T-cell (primary cell): ENCODE measurements at regions not wholly inside any gene's neighbourhood (a gene's known extent, or its start where the extent isn't known, plus 50 kb on each side); places are given as distances from the start of the nearest gene placed in this dataset.
A peak's percentile ranks its signal among the peaks of the same experiment; 100 is the strongest.

Source experiments
- ATAC-seq, 4 experiments: fragments of 200-7000 bp in 3 of 4; fragments of 150-1000 bp in 1 of 4; cut with Tn5 transposase; replicated peaks in 1 of 4; 1 replicate in 3 of 4; 2 replicates in 1 of 4; pipeline ENCODE4 v1.10.0; 2021; ENCODE audit warnings: moderate library complexity in 3 of 4, mild to moderate bottlenecking in 2 of 4, moderate number of reproducible peaks in 1 of 4
- CTCF ChIA-PET, 2 donors: fragments of 300-600 bp; sonication (Branson Sonifier 250); formaldehyde crosslinking; loops; one replicate each; lab custom pipeline; 2022; ENCODE audit warnings: antibody characterized with exemption in 2 of 2; lab: Charles Lee
- POLR2A ChIA-PET, 2 donors: fragments of 300-600 bp; sonication (Branson Sonifier 250); formaldehyde crosslinking; loops; one replicate each; lab custom pipeline; 2022; ENCODE audit warnings: antibody characterized with exemption in 2 of 2; lab: Charles Lee
- DNase-seq, 35 experiments: peaks; one replicate each; pipeline versions ENCODE4 v3.0.0 to v3.0.0-alpha.2; 2013 to 2023
- H3K27ac ChIP-seq: one replicate; pipeline ENCODE4 v1.5.1; 2013; ENCODE audit warnings: low read length
- H3K27me3 ChIP-seq, 2 experiments: replicated peaks in 1 of 2; 1 replicate in 1 of 2; 2 replicates in 1 of 2; pipeline versions ENCODE4 v1.6.1 to v1.7.0; 2013; ENCODE audit warnings: low read length in 1 of 2, mixed read lengths in 1 of 2; ENCODE audit not compliant: control insufficient read depth in 2 of 2, insufficient read depth in 2 of 2; ENCODE audit errors: extremely low read depth in 1 of 2
- H3K36me3 ChIP-seq, 2 donors: 1 replicate in 1 of 2; 2 replicates in 1 of 2; pipeline versions ENCODE4 v1.6.1 to v1.7.0; 2013; ENCODE audit warnings: low read length in 1 of 2; ENCODE audit not compliant: control insufficient read depth in 2 of 2, insufficient read depth in 1 of 2; ENCODE audit errors: extremely low read depth in 1 of 2
- H3K4me1 ChIP-seq, 2 experiments: 1 replicate in 1 of 2; 2 replicates in 1 of 2; pipeline versions ENCODE4 v1.6.1 to v1.7.0; 2013; ENCODE audit warnings: low read length in 2 of 2, mixed read lengths in 1 of 2; ENCODE audit not compliant: insufficient read depth in 2 of 2, control insufficient read depth in 1 of 2; ENCODE audit errors: extremely low read depth in 1 of 2
- H3K4me3 ChIP-seq, 2 donors: 1 replicate in 1 of 2; 2 replicates in 1 of 2; pipeline versions ENCODE4 v1.5.1 to v1.7.0; 2013; ENCODE audit warnings: mild to moderate bottlenecking in 2 of 2, low read length in 1 of 2, moderate library complexity in 1 of 2; ENCODE audit not compliant: control insufficient read depth in 1 of 2; ENCODE audit errors: extremely low read depth in 1 of 2
- H3K9me3 ChIP-seq: 2 replicates; pipeline ENCODE4 v1.7.0; 2013
- H3K27ac Mint-ChIP-seq, 2 donors: one replicate each; pipeline ENCODE4 v1.8.0; 2020 to 2021; ENCODE audit warnings: mild to moderate bottlenecking in 2 of 2, mixed read lengths in 2 of 2
- H3K27me3 Mint-ChIP-seq, 2 donors: one replicate each; pipeline ENCODE4 v1.8.0; 2021 to 2022; ENCODE audit warnings: mixed read lengths in 2 of 2
- H3K36me3 Mint-ChIP-seq: one replicate; pipeline ENCODE4 v1.8.0; 2021; ENCODE audit warnings: mixed read lengths
- H3K4me1 Mint-ChIP-seq, 3 donors: one replicate each; pipeline ENCODE4 v1.8.0; 2020 to 2022; ENCODE audit warnings: mixed read lengths in 3 of 3, mild to moderate bottlenecking in 1 of 3
- H3K4me3 Mint-ChIP-seq, 3 donors: one replicate each; pipeline ENCODE4 v1.8.0; 2020 to 2022; ENCODE audit warnings: mild to moderate bottlenecking in 3 of 3, mixed read lengths in 3 of 3, moderate library complexity in 3 of 3
- H3K9me3 Mint-ChIP-seq, 3 donors: one replicate each; pipeline ENCODE4 v1.8.0; 2020 to 2022; ENCODE audit warnings: mixed read lengths in 3 of 3
- WGBS: methylation state at CpG from one replicate; pipeline ENCODE4 v1.1.5; 2013; ENCODE audit warnings: missing lambda C conversion rate; ENCODE audit not compliant: insufficient coverage; 5-methylcytosine and 5-hydroxymethylcytosine counted together

DNA sequence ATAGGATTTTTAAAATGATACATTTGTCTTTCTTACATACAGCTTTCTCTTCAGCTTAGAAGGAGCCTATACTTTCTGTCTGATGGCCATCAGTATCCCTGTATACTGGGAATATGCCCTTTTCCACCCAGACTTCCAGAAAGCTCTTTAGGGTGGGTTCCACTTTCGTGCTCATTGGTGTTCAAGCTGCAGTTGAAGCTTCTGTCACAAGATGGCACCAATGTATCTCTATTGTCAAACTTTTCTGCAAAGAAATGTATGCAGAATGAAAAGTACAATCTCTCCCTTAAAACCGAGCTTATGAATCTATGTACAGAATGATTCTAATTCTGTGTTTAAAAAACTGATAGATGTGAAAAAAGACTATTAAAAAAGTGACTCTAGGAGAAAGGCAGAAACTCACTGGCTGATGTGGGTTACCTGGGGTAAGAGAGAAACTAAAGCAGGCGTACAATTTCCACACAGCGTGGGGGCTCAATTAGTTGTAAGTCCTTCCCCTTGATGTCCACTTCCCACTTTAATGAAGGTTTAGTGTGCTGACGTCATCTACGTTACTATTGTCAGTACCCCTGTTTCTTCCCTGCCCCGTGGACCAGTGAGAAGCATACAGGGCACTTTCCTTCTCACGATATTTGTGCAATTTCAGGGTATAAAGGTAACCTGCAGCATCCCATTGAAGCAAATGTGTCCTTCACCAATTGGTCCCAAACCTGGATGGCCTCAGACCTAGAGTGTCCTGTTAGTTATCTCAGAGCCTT lies 57.3 kb upstream of the TCEAL2 start:
- H3K4me3 ChIP-seq = no peak overlapping the region
- no peaks in the 10 kb centered on the region for H3K9me3 ChIP-seq
- no peaks in the 10 kb centered on the region for H3K4me1 ChIP-seq
- peaks cover 0 to 5% of the 10 kb centered on the region in 2 experiments for H3K27me3 ChIP-seq
- no peaks in the 10 kb centered on the region for H3K36me3 ChIP-seq
- CTCF ChIA-PET = interaction anchor here (0.6 to 1.3 kb wide), 5 partner anchors 11 to 1181 kb away, joined by 3 to 17 read pairs (median 4); no protein-coding TSS in a partner anchor
- Mint-ChIP-seq H3K36me3 (no peaks in the 10 kb centered on the region), H3K4me1 (no peaks in the 10 kb centered on the region), H3K4me3 (no peak overlapping the region), H3K9me3 (no peaks in the 10 kb centered on the region), H3K27ac (no peak overlapping the region), H3K27me3 (peaks cover 6 to 27% of the 10 kb centered on the region in 2 donors)
- POLR2A ChIA-PET = no interaction called here
- no peak for ATAC-seq
- H3K27ac ChIP-seq = no peak overlapping the region
- WGBS = 80% methylated on average over 1 of the region's 8 CpGs
- peak in 9 of 35 experiments; percentile 1 to 45 (median 5) for DNase-seq

DNA sequence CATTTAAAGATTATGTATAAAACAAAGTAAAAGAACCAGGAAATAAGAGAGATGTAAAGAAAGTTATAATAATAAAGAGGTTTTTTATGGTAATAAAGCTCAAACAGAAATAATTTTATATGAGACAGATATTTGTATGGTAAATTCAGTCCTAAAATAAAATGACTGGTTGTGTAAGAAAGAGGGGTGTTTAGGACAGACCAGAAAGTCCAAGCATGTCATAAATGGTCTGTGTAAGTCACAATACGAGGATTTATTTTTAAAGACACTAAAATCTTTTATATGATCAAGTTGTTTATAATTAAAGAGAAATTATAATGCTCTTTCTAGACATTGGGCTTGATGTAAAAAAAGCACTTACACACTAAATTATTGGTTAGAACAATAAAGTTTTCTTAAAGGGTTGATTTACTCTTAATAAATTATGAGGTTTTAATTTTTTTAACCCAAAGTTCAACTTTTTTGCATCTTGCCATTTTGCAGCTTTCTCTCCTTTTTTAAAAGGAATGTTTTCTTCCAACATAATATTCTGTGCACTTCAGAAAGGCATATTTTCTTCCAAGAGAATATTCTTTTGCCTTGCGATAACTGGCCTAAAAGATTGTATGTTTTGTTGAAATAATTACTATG lies 61.9 kb upstream of the TCEAL2 start:
- H3K27me3 Mint-ChIP-seq = peaks cover 10 to 40% of the 10 kb centered on the region in 2 donors
- H3K27ac Mint-ChIP-seq = no peak overlapping the region
- no peak for ATAC-seq
- Histone ChIP-seq H3K4me1 (no peaks in the 10 kb centered on the region), H3K9me3 (no peaks in the 10 kb centered on the region), H3K27me3 (no peaks in the 10 kb centered on the region), H3K4me3 (no peak overlapping the region), H3K27ac (no peak overlapping the region), H3K36me3 (no peaks in the 10 kb centered on the region)
- no CpG with 5 or more reads among the region's 2 CpGs for WGBS
- DNase-seq = no peak
- ChIA-PET CTCF (no interaction called here), POLR2A (interaction anchor here in 1 of 2 donors (0.6 kb wide), 1 partner anchor 694 kb away, joined by 5 read pairs; no protein-coding TSS in a partner anchor)
- no peaks in the 10 kb centered on the region for H3K4me1 Mint-ChIP-seq
- no peak overlapping the region for H3K4me3 Mint-ChIP-seq
- no peaks in the 10 kb centered on the region for H3K9me3 Mint-ChIP-seq
- no peaks in the 10 kb centered on the region for H3K36me3 Mint-ChIP-seq

DNA sequence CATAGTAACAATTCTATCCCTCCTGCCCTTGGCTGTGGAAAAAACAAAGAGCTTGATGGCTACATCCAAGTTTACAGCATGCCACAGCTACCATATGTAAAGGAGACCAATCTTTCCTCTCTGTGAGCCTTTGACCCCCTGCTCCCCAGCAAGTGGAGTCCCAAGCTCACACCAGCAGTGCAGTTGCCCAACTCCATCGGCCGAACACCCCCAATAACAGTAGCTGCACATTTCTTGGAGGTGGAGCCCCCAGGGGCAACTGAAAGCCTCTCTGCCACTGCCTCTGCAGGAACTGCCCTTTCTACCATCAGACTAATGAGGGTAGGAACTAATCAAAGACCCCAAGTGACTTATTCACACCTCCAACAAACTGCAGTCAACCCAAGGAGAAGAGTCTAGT lies 81.0 kb upstream of the TCEAL2 start:
- ChIA-PET CTCF (no interaction called here), POLR2A (no interaction called here)
- Mint-ChIP-seq H3K4me3 (no peak overlapping the region), H3K9me3 (no peaks in the 10 kb centered on the region), H3K4me1 (no peaks in the 10 kb centered on the region), H3K36me3 (no peaks in the 10 kb centered on the region), H3K27me3 (peaks cover 0 to 6% of the 10 kb centered on the region in 2 donors), H3K27ac (no peak overlapping the region)
- ATAC-seq (no peak), DNase-seq (no peak)
- H3K9me3 ChIP-seq = no peaks in the 10 kb centered on the region
- no peaks in the 10 kb centered on the region for H3K4me1 ChIP-seq
- H3K36me3 ChIP-seq = no peaks in the 10 kb centered on the region
- H3K4me3 ChIP-seq = no peak overlapping the region
- 60% methylated on average over 1 of the region's 2 CpGs for WGBS
- no peak overlapping the region for H3K27ac ChIP-seq
- peaks cover 0 to 2% of the 10 kb centered on the region in 2 experiments for H3K27me3 ChIP-seq

DNA sequence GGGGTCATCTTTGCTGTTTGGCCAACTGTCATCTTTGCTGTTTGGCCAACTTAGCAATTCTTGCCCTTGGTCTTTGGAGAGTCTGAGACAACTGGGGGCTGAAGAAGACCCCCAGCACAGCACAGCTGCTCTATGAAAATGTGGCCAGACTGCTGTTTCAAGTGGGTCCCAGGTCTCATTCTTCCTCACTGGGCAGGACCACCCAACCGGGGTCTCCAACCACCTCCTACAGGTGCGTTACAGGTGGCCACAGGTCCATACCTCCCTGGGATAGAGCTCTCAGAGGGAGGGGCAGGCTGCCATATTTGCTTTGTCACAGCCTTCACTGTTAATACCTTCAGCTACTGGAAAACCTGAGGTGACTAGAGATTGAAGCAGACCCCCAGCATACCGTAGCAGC lies 82.1 kb upstream of the TCEAL2 start:
- Histone ChIP-seq H3K9me3 (no peaks in the 10 kb centered on the region), H3K27ac (no peak overlapping the region), H3K4me3 (no peak overlapping the region), H3K27me3 (peaks cover 0 to 2% of the 10 kb centered on the region in 2 experiments), H3K36me3 (no peaks in the 10 kb centered on the region), H3K4me1 (no peaks in the 10 kb centered on the region)
- ATAC-seq (no peak), DNase-seq (no peak)
- no peak overlapping the region for H3K4me3 Mint-ChIP-seq
- ChIA-PET POLR2A (no interaction called here), CTCF (no interaction called here)
- no peaks in the 10 kb centered on the region for H3K4me1 Mint-ChIP-seq
- 80% methylated on average over 1 of the region's 3 CpGs for WGBS
- no peaks in the 10 kb centered on the region for H3K36me3 Mint-ChIP-seq
- no peak overlapping the region for H3K27ac Mint-ChIP-seq
- H3K27me3 Mint-ChIP-seq = peaks cover 0 to 13% of the 10 kb centered on the region in 2 donors
- no peaks in the 10 kb centered on the region for H3K9me3 Mint-ChIP-seq

DNA sequence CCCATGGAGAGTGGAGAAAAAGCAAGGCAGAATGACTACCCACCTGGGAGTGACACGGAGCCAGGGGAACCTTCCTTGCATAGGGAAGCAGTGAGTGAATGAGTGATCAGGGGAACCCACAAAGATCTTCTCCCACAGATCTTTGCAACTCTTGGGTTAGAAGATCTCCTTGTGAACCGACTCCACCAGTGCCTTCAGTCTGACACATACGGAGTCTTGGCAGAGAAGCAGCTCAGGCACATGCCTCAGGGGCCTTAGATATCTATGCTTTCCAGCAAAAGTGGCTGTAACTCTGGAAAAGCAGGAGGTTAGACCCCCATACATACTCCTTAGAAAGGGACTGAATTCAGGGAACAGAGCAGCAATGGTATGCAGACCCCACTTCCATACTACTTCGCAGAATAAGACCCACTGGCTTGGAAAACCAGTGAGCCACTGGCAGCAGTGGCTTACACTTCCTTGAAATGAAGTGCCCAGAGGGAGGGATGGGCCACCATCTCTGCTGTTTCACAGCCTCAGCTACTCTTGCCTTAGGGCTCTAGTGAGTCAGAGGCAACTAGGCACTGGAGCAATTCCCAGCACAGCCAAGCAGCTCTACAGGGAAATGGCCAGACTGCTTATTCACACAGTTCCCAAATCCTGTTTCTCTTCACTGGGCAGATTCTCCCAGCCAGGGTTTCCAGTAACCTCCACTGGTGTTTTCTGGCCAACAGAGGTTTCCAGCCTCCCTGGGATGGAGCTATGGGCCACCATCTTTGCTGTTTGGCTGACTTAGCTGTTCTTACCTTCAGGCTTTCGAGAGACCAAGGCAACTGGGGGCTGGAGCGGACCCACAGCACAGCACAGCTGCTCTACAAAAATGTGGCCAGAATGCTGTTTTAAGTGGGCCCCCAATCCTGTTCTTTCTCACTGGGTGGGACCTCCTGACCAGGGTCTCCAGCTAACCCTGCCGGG lies 82.8 kb upstream of the TCEAL2 start:
- WGBS = 43% methylated on average over 2 of the region's 7 CpGs
- H3K27ac Mint-ChIP-seq = no peak overlapping the region
- no peak for ATAC-seq

DNA sequence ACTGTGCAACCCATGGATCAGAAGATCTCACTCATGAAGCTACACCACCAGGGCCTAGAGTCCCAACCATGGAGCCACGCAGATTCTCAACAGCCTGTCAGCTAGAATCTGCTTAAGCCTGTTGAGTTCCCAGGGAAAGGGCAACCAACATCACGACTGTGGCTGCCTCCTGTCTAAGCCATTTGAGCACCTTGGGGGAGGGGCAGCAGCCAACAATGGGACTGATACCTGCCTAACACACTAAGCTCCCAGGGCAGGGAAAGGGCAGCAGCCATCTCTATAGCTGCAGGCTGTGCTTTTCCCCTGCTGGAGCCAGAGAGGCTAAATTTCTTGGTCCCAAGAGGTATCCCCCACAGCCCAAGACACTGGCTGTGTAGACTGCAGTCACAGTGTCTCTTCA lies 96.5 kb upstream of the TCEAL2 start:
- no peak for ATAC-seq
- Mint-ChIP-seq H3K36me3 (no peaks in the 10 kb centered on the region), H3K9me3 (peaks cover 8 to 16% (median 11%) of the 10 kb centered on the region in 3 donors), H3K27me3 (peaks cover 1 to 29% of the 10 kb centered on the region in 2 donors), H3K27ac (no peak overlapping the region), H3K4me1 (no peaks in the 10 kb centered on the region), H3K4me3 (no peak overlapping the region)
- Histone ChIP-seq H3K27me3 (peaks cover 0 to 14% of the 10 kb centered on the region in 2 experiments), H3K4me1 (no peaks in the 10 kb centered on the region), H3K9me3 (no peaks in the 10 kb centered on the region), H3K4me3 (no peak overlapping the region), H3K27ac (no peak overlapping the region), H3K36me3 (no peaks in the 10 kb centered on the region)
- no peak for DNase-seq
- POLR2A ChIA-PET = interaction anchor here in 1 of 2 donors (0.6 kb wide), 1 partner anchor 1329 kb away, joined by 3 read pairs; no protein-coding TSS in a partner anchor
- WGBS = 80% methylated on average over 1 of the region's 2 CpGs
- CTCF ChIA-PET = no interaction called here

More for the DNA sequence above, 82.8 kb upstream of the TCEAL2 start:
- Histone ChIP-seq H3K9me3 (no peaks in the 10 kb centered on the region), H3K36me3 (no peaks in the 10 kb centered on the region), H3K4me3 (no peak overlapping the region), H3K4me1 (no peaks in the 10 kb centered on the region), H3K27me3 (peaks cover 0 to 2% of the 10 kb centered on the region in 2 experiments), H3K27ac (no peak overlapping the region)
- peaks cover 2 to 20% of the 10 kb centered on the region in 2 donors for H3K27me3 Mint-ChIP-seq
- no peaks in the 10 kb centered on the region for H3K36me3 Mint-ChIP-seq
- ChIA-PET CTCF (no interaction called here), POLR2A (no interaction called here)
- DNase-seq = no peak
- no peaks in the 10 kb centered on the region for H3K9me3 Mint-ChIP-seq
- H3K4me3 Mint-ChIP-seq = no peak overlapping the region
- H3K4me1 Mint-ChIP-seq = no peaks in the 10 kb centered on the region
